ENCODE measurements at regions not wholly inside any gene's neighbourhood (a gene's known extent, or its start where the extent isn't known, plus 50 kb on each side); places are given as distances from the start of the nearest gene placed in this dataset.

DNA sequence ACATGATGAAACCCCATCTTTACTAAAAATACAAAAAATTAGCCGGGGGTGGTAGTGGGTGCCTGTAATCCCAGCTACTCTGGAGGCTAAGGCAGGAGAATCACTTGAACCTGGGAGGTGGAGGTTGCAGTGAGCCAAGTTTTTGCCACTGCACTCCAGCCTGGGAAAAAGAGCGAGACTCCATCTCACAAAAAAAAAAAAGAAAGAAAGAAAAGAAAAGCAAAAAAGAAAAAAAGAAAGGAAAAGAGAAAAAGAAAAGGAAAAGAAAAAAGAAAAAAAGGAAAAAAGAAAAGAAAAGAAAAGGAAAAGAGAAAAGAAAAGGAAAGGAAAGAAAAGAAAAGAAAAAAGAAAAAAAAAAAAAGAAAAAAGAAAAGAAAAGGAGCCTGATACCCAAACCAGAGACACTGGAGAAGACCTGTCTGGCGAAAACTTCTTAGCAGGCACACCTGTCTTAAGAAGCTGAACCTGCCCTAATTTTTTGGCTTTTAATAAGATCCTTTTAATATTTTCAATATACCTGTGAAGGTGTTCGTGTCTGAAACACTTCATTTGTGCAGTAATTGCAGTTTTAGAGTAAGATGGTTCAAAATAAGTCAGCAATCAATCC lies 164.7 kb upstream of the IRX2 start:
- no peak for TF ChIP-seq POLR2A (IDR thresholded peaks at IDR 0.05)
- TF ChIP-seq, protein P1, sequence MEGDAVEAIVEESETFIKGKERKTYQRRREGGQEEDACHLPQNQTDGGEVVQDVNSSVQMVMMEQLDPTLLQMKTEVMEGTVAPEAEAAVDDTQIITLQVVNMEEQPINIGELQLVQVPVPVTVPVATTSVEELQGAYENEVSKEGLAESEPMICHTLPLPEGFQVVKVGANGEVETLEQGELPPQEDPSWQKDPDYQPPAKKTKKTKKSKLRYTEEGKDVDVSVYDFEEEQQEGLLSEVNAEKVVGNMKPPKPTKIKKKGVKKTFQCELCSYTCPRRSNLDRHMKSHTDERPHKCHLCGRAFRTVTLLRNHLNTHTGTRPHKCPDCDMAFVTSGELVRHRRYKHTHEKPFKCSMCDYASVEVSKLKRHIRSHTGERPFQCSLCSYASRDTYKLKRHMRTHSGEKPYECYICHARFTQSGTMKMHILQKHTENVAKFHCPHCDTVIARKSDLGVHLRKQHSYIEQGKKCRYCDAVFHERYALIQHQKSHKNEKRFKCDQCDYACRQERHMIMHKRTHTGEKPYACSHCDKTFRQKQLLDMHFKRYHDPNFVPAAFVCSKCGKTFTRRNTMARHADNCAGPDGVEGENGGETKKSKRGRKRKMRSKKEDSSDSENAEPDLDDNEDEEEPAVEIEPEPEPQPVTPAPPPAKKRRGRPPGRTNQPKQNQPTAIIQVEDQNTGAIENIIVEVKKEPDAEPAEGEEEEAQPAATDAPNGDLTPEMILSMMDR (IDR thresholded peaks at IDR 0.05) = no peak
- TF ChIP-seq POLR2AphosphoS5 (IDR thresholded peaks at IDR 0.05) = no peak
